Ovary (tissue), 3 donors: ENCODE measurements at regions not wholly inside any gene's neighbourhood (a gene's known extent, or its start where the extent isn't known, plus 50 kb on each side); places are given as distances from the start of the nearest gene placed in this dataset.

Source experiments
- CTCF ChIP-seq, 3 donors: fragments of 450-650 bp in 2 of 3; fragments of 200-600 bp in 1 of 3; IDR thresholded peaks; one replicate each; pipeline versions ENCODE4 v1.5.1 to v1.8.0; 2016 to 2022; ENCODE audit warnings: antibody characterized with exemption in 3 of 3, mild to moderate bottlenecking in 1 of 3
- EP300 ChIP-seq: sonication (generic); formaldehyde crosslinking; IDR thresholded peaks from one replicate; pipeline ENCODE4 v1.6.1; 2017; ENCODE audit warnings: antibody characterized with exemption
- POLR2A ChIP-seq: fragments of 450-650 bp; IDR thresholded peaks from one replicate; pipeline ENCODE4 v1.6.1; 2017; ENCODE audit warnings: antibody characterized with exemption, mild to moderate bottlenecking, moderate library complexity
- donor health status: DM: no; HTN: no; CAD: no.

- TF ChIP-seq CTCF (IDR thresholded peaks at IDR 0.05) (no peak), POLR2A (no peak), EP300 (no peak)
Measured at GRCh38 chrX:84729408-84729807, 227.2 kb upstream of the HDX start.
